GM12878 (cell line): ENCODE measurements at regions not wholly inside any gene's neighbourhood (a gene's known extent, or its start where the extent isn't known, plus 50 kb on each side); places are given as distances from the start of the nearest gene placed in this dataset.

Source experiments
- ATAC-seq: fragments of 200-7000 bp; cut with Tn5 transposase; 3 replicates; pipeline ENCODE4 v1.9.1; 2020; ENCODE audit warnings: mild to moderate bottlenecking, moderate library complexity
- BruUV-seq: library from RNA; stranded (reverse); fragments of 400-500 nt; replicated peaks from 2 replicates; lab custom pipeline; 2021; lab: Mats Ljungman, UMichigan
- CTCF ChIA-PET: fragments of 300-600 bp; sonication (Branson Sonifier 250); formaldehyde crosslinking; extraction: SDS; loops from one replicate; lab custom pipeline; 2021; ENCODE audit warnings: inconsistent platforms; lab: Yijun Ruan, JAX
- POLR2A ChIA-PET: fragments of 350-600 bp; formaldehyde crosslinking; extraction: SDS; loops from one replicate; lab custom pipeline; 2021; ENCODE audit warnings: inconsistent platforms; lab: Charles Lee
- RAD21 ChIA-PET: fragments of 300-600 bp; sonication (Branson Sonifier 250); formaldehyde crosslinking; loops from one replicate; lab custom pipeline; 2023; ENCODE audit warnings: antibody characterized with exemption; ENCODE audit not compliant: unreplicated experiment; lab: Charles Lee
- SMC1A ChIA-PET: fragments of 300-600 bp; sonication (Branson Sonifier 250); formaldehyde crosslinking; loops from one replicate; lab custom pipeline; 2023; ENCODE audit not compliant: unreplicated experiment, uncharacterized antibody; lab: Charles Lee
- DNase-seq: peaks from one replicate; pipeline ENCODE4 v3.0.0-alpha.2; 2011; ENCODE audit warnings: low read depth, low spot score
- FAIRE-seq: peaks from 3 replicates; lab custom pipeline; 2011; peaks lifted over from hg19 to GRCh38; lab: Jason Lieb, UNC
- H2AFZ ChIP-seq: 2 replicates; pipeline ENCODE4 v1.6.0; 2011; ENCODE audit warnings: low read depth, low read length, control low read depth; ENCODE audit not compliant: control insufficient read depth
- H3K27ac ChIP-seq: 2 replicates; pipeline ENCODE4 v1.5.1; 2011; ENCODE audit warnings: control low read depth; ENCODE audit not compliant: control insufficient read depth, insufficient read depth
- H3K27me3 ChIP-seq, 2 experiments: replicated peaks in 1 of 2; 2 replicates each; pipeline versions ENCODE4 v1.6.0 to v1.6.1; 2011; ENCODE audit warnings: low read length in 1 of 2; ENCODE audit not compliant: control insufficient read depth in 2 of 2, insufficient read depth in 2 of 2
- H3K36me3 ChIP-seq, 2 experiments: 2 replicates each; pipeline ENCODE4 v1.5.1; 2011; ENCODE audit warnings: low read length in 1 of 2; ENCODE audit not compliant: control insufficient read depth in 2 of 2, insufficient read depth in 2 of 2
- H3K4me1 ChIP-seq: 2 replicates; pipeline ENCODE4 v1.6.1; 2011; ENCODE audit warnings: mild to moderate bottlenecking, low read length, moderate library complexity, mixed read lengths; ENCODE audit not compliant: control insufficient read depth, insufficient read depth
- H3K4me2 ChIP-seq: 2 replicates; pipeline ENCODE4 v1.6.0; 2011; ENCODE audit warnings: control low read depth; ENCODE audit not compliant: control insufficient read depth, insufficient read depth
- H3K4me3 ChIP-seq: fragments of 200-600 bp; sonication (generic); 2 replicates; pipeline ENCODE4 v1.5.1; 2016
- H3K79me2 ChIP-seq: 2 replicates; pipeline ENCODE4 v1.6.0; 2011; ENCODE audit warnings: low read length; ENCODE audit not compliant: control insufficient read depth, insufficient read depth
- H3K9ac ChIP-seq: 2 replicates; pipeline ENCODE4 v1.8.0; 2011; ENCODE audit warnings: low read length, control low read depth, mixed read lengths; ENCODE audit not compliant: control insufficient read depth, insufficient read depth
- H3K9me3 ChIP-seq: replicated peaks from 3 replicates; pipeline ENCODE4 v1.5.1; 2011; ENCODE audit warnings: mild to moderate bottlenecking, low read length; ENCODE audit not compliant: control insufficient read depth, insufficient read depth
- H4K20me1 ChIP-seq: 2 replicates; pipeline ENCODE4 v1.6.0; 2011; ENCODE audit not compliant: control insufficient read depth, insufficient read depth
- BMI1 ChIP-seq: fragments of 450-650 bp; IDR thresholded peaks from 2 replicates; pipeline ENCODE4 v1.6.1; 2016; ENCODE audit warnings: mild to moderate bottlenecking, moderate library complexity, borderline replicate concordance
- CREB1 ChIP-seq: IDR thresholded peaks from 2 replicates; pipeline ENCODE4 v1.6.1; 2012; ENCODE audit warnings: low read depth, mild to moderate bottlenecking, inconsistent platforms
- CREM ChIP-seq: IDR thresholded peaks from 2 replicates; pipeline ENCODE4 v1.6.1; 2014; ENCODE audit warnings: antibody characterized with exemption, low read depth
- GABPA ChIP-seq: IDR thresholded peaks from 2 replicates; pipeline ENCODE4 v1.6.1; 2014; ENCODE audit warnings: antibody characterized with exemption, low read depth, mild to moderate bottlenecking, inconsistent platforms
- MTA2 ChIP-seq: fragments of 450-650 bp; IDR thresholded peaks from 2 replicates; pipeline ENCODE4 v1.6.1; 2016; ENCODE audit warnings: low read depth, mild to moderate bottlenecking, moderate library complexity
- NBN ChIP-seq: fragments of 450-650 bp; IDR thresholded peaks from 2 replicates; pipeline ENCODE4 v1.6.1; 2016
- SIX5 ChIP-seq: IDR thresholded peaks from 2 replicates; pipeline ENCODE4 v1.6.1; 2011; ENCODE audit warnings: mild to moderate bottlenecking, low read depth, low read length, moderate library complexity; ENCODE audit not compliant: severe bottlenecking
- SREBF1 ChIP-seq: IDR thresholded peaks from 2 replicates; pipeline ENCODE4 v1.6.1; 2012; ENCODE audit warnings: mild to moderate bottlenecking, low read length
- ZZZ3 ChIP-seq: IDR thresholded peaks from 2 replicates; pipeline ENCODE4 v1.6.1; 2011; ENCODE audit warnings: low read depth; ENCODE audit not compliant: control insufficient read depth, insufficient read length
- WGBS: methylation state at CpG from one replicate; pipeline ENCODE4 v1.1.6; 2016; ENCODE audit warnings: low lambda C conversion rate; ENCODE audit not compliant: insufficient replicate concordance, insufficient coverage; ENCODE audit errors: missing lambda C conversion rate; 5-methylcytosine and 5-hydroxymethylcytosine counted together
- in situ Hi-C: fragments of 300-500 bp; cut with MboI; formaldehyde crosslinking; loops from 9 replicates; pipeline ENCODE4 v1.14.3; 2018; ENCODE audit warnings: mixed read lengths
- intact Hi-C: fragments of 100-400 bp; cut with micrococcal nuclease; formaldehyde crosslinking; loops from one replicate; pipeline ENCODE4 v1.14.2; 2022; ENCODE audit not compliant: unreplicated experiment
- TF ChIP-seq, protein P1 (sequence below): fragments of 450-650 bp; IDR thresholded peaks from 2 replicates; pipeline ENCODE4 v1.6.1; 2017; ENCODE audit warnings: mild to moderate bottlenecking
- TF ChIP-seq, protein P2 (sequence below): fragments of 450-650 bp; conservative IDR thresholded peaks from 2 replicates; pipeline ENCODE4 v1.6.1; 2017; ENCODE audit warnings: mild to moderate bottlenecking, moderate library complexity
- TF ChIP-seq, protein P3 (sequence below): IDR thresholded peaks from 2 replicates; pipeline ENCODE4 v1.6.1; 2011; ENCODE audit warnings: borderline replicate concordance, low read depth, mild to moderate bottlenecking, moderate library complexity, mixed read lengths, low read length; ENCODE audit not compliant: insufficient read depth; ENCODE audit errors: extremely low read length
- TF ChIP-seq, protein P4 (sequence below): IDR thresholded peaks from 2 replicates; pipeline ENCODE4 v1.6.1; 2012; ENCODE audit warnings: low read length, inconsistent platforms

DNA sequence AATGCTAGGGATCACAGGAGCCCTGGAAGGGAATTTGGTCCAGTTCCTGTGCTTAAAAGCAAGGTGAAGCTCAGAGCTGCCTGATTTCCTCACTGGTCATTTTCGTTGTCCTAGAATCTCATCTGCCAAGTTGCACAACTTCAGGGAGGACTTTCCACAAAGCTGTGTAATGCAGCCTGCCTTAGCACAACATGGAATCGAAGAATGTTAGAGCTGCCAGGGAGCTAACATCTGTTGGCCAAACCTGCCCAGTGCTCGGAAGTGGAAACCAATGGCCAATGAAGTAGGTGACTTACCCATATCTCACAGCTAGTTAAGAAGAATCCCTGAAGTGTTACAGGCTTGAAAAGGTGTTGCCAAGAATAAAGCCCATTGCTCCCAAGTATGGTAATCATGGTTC lies 79.9 kb upstream of the SSTR1 start:
- H3K27me3 ChIP-seq = no peaks in the 10 kb centered on the region
- H2AFZ ChIP-seq = no peak overlapping the region
- no peak overlapping the region for H3K4me3 ChIP-seq
- CTCF ChIA-PET = no interaction called here
- no peak for DNase-seq
- no peaks in the 10 kb centered on the region for H3K79me2 ChIP-seq
- SMC1A ChIA-PET = interaction anchor here (1.0 to 2.1 kb wide), 3 partner anchors 8 to 46 kb away, joined by 3 to 5 read pairs (median 5); no protein-coding TSS in a partner anchor
- no peak overlapping the region for H3K27ac ChIP-seq
- POLR2A ChIA-PET = no interaction called here
- WGBS = 3% methylated on average over 3 of the region's 3 CpGs
- RAD21 ChIA-PET = interaction anchor here (1.4 kb wide), 1 partner anchor 11 kb away, joined by 3 read pairs; no protein-coding TSS in a partner anchor
- no peaks in the 10 kb centered on the region for H3K4me1 ChIP-seq
- H3K36me3 ChIP-seq = no peaks in the 10 kb centered on the region
- H3K9ac ChIP-seq = no peak overlapping the region
- no peak for FAIRE-seq
- H3K9me3 ChIP-seq = no peaks in the 10 kb centered on the region
- no peaks in the 10 kb centered on the region for H4K20me1 ChIP-seq
- intact Hi-C loops = no loop called here
- in situ Hi-C loops = no loop called here
- no peak overlapping the region for H3K4me2 ChIP-seq
- no TSS peak for BruUV-seq
- ATAC-seq = no peak
- TF ChIP-seq CREB1 (no peak), SREBF1 (no peak)
- TF ChIP-seq, protein P1, sequence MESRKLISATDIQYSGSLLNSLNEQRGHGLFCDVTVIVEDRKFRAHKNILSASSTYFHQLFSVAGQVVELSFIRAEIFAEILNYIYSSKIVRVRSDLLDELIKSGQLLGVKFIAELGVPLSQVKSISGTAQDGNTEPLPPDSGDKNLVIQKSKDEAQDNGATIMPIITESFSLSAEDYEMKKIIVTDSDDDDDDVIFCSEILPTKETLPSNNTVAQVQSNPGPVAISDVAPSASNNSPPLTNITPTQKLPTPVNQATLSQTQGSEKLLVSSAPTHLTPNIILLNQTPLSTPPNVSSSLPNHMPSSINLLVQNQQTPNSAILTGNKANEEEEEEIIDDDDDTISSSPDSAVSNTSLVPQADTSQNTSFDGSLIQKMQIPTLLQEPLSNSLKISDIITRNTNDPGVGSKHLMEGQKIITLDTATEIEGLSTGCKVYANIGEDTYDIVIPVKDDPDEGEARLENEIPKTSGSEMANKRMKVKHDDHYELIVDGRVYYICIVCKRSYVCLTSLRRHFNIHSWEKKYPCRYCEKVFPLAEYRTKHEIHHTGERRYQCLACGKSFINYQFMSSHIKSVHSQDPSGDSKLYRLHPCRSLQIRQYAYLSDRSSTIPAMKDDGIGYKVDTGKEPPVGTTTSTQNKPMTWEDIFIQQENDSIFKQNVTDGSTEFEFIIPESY = no peak

DNA sequence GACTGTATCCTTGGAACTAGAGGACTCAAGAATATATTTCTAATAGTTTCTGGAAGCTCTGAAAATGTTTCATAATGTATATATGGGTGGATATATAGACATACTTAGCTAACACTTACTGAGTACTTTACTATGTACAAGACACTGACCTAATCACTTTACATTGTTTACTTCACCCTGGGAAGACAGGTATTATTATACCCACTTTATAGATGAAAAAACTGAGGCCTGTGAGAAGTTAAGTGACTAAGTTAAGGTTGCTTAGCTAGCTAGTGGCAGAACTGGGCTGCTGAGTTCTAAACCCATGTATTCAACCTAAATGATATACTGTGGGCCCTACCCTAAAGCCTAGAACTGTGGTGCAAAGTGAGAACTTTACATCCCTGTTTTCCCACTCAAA lies 79.1 kb upstream of the SSTR1 start:
- no peaks in the 10 kb centered on the region for H4K20me1 ChIP-seq
- no peaks in the 10 kb centered on the region for H3K4me1 ChIP-seq
- H3K4me2 ChIP-seq = no peak overlapping the region
- in situ Hi-C loops (no loop called here), intact Hi-C loops (no loop called here)
- H3K27me3 ChIP-seq = no peaks in the 10 kb centered on the region
- no peak overlapping the region for H3K4me3 ChIP-seq
- ChIA-PET POLR2A (no interaction called here), CTCF (no interaction called here), SMC1A (interaction anchor here (1.2 to 2.1 kb wide), 2 partner anchors 15 to 55 kb away, joined by 5 read pairs; no protein-coding TSS in a partner anchor), RAD21 (no interaction called here)
- ATAC-seq (no peak), FAIRE-seq (no peak), DNase-seq (no peak)
- no peak overlapping the region for H2AFZ ChIP-seq
- no peaks in the 10 kb centered on the region for H3K36me3 ChIP-seq
- H3K9ac ChIP-seq = no peak overlapping the region
- H3K27ac ChIP-seq = no peak overlapping the region
- no TSS peak for BruUV-seq
- H3K9me3 ChIP-seq = no peaks in the 10 kb centered on the region
- H3K79me2 ChIP-seq = no peaks in the 10 kb centered on the region
- TF ChIP-seq NBN = no peak
- no peak for TF ChIP-seq MTA2
- TF ChIP-seq CREM = no peak
- TF ChIP-seq, protein P2, sequence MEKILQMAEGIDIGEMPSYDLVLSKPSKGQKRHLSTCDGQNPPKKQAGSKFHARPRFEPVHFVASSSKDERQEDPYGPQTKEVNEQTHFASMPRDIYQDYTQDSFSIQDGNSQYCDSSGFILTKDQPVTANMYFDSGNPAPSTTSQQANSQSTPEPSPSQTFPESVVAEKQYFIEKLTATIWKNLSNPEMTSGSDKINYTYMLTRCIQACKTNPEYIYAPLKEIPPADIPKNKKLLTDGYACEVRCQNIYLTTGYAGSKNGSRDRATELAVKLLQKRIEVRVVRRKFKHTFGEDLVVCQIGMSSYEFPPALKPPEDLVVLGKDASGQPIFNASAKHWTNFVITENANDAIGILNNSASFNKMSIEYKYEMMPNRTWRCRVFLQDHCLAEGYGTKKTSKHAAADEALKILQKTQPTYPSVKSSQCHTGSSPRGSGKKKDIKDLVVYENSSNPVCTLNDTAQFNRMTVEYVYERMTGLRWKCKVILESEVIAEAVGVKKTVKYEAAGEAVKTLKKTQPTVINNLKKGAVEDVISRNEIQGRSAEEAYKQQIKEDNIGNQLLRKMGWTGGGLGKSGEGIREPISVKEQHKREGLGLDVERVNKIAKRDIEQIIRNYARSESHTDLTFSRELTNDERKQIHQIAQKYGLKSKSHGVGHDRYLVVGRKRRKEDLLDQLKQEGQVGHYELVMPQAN = no peak
- TF ChIP-seq, protein P3, sequence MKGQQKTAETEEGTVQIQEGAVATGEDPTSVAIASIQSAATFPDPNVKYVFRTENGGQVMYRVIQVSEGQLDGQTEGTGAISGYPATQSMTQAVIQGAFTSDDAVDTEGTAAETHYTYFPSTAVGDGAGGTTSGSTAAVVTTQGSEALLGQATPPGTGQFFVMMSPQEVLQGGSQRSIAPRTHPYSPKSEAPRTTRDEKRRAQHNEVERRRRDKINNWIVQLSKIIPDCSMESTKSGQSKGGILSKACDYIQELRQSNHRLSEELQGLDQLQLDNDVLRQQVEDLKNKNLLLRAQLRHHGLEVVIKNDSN = no peak
- no peak for TF ChIP-seq ZZZ3
- no peak for TF ChIP-seq SIX5
- TF ChIP-seq GABPA = no peak
- no peak for TF ChIP-seq BMI1
- TF ChIP-seq, protein P4, sequence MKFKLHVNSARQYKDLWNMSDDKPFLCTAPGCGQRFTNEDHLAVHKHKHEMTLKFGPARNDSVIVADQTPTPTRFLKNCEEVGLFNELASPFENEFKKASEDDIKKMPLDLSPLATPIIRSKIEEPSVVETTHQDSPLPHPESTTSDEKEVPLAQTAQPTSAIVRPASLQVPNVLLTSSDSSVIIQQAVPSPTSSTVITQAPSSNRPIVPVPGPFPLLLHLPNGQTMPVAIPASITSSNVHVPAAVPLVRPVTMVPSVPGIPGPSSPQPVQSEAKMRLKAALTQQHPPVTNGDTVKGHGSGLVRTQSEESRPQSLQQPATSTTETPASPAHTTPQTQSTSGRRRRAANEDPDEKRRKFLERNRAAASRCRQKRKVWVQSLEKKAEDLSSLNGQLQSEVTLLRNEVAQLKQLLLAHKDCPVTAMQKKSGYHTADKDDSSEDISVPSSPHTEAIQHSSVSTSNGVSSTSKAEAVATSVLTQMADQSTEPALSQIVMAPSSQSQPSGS = no peak
